Tongue (tissue), 1 donor: ENCODE measurements at regions not wholly inside any gene's neighbourhood (a gene's known extent, or its start where the extent isn't known, plus 50 kb on each side); places are given as distances from the start of the nearest gene placed in this dataset.
"Not testable (repeated sequence)": the region's sequence is repeated elsewhere in the genome, so short reads cannot be mapped to it uniquely, and the experiment has no call there.

Experiments used
- DNase-seq: peaks from one replicate; pipeline ENCODE4 v3.0.0-alpha.2; 2015

DNA sequence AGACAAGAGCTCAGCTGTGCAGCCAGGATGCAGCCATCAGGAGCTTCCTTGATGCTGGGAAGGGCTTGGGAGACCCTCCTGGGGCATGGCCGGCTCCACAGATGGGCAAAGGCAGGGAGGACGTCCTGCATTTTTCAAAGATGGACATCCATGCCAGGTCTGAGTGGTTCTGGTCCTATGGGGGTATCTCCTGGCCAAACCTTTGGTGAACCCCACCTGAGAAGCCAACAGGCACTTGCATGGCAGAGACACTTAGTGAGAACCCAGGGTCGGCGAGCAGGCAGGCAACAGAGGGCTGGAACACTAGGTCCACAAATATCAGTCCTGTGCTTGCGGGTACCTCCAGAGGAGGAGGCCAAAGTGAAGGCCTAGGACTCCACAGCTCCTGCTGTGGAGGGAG lies 70.0 kb downstream of the KCTD15 start:
- DNase-seq, result no peak

DNA sequence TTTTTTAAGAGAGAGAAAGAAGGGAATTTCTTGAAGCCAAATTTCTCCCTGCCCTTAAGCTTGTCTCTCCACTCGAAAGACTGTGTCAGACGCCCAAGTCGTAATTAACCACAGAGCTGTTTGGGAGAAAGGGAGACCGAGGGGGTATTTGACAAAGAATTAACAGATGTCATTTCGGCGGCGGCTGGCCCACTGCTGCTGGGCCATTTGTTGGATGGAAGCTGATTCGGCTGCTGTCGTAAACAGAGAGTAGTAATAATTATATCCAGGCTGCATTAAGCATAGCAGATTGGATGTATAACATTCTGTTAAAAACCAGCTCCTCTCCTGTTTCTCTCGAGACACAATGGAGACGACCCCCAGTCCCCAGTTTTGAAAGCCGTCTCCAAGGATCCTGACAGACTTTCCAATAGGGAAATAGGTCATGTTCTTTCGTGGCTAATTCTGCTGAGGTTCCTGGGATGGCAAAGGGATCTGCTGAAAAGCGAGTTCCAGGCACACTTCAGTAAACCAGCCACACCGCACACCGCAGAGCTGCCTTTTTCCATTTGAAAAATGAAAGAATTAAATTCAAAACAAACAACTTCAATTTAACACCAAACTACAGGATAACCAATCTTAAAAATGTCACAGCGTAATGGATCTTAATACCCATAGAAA lies 71.5 kb downstream of the KCTD15 start:
- DNase-seq, result peak; percentile 67

DNA sequence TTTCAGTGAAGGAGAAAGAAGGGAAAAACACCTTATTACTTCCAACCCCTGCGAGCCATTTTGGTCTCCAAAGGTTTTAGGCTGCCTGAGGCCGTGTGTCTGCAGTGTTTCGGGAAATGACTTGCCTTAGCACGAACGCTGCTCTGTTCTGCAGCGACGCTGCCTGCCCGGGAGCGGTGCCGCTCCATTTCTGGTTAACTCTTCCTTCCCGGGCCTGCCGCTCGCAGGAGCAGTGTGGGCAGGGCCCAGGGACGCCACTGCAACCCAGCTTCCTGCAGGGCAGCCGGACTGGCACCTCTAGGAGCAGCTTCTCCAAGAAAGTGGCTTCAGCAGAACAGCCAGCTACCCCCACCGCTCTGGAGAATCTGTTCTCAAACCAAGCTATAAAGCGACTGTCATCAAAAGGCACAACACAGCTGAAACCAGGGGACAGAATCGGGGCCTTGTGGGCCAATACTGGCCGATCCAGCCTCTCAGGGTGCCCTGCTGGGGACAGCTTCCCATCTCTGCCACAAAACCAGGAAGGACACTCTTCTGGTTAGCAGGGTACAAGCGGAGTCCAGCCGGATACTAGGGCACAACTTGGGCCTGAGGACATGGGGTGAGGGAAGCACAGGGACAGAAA lies 72.2 kb downstream of the KCTD15 start:
- DNase-seq, result peak; percentile 76

DNA sequence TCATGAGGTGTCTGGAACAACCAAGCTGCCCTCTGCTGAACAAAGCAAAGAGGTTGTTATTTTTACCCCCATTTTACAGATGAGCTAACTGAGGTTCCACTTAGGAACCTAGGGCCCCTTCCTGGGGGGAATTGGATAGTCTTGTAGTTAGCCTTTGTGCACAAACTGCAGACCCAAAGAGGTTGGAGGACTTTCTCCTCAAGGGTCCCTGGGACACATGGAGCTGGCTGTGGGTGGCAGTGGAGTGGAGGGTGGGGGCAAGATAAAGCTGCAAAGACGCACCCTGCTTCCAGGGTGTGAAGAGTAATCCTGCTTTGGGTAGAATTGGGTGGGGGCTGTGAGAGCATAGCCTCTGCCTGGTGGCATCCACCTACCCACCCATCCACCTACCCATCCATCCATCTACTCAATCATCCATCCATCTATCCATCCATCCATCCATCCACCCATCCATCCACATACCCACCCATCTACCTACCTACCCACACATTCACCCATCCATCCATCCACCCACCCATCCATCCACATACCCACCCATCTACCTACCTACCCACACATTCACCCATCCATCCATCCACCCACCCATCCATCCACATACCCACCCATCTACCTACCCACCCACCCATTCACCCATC lies 73.7 kb downstream of the KCTD15 start:
- not testable (repeated sequence) for DNase-seq

DNA sequence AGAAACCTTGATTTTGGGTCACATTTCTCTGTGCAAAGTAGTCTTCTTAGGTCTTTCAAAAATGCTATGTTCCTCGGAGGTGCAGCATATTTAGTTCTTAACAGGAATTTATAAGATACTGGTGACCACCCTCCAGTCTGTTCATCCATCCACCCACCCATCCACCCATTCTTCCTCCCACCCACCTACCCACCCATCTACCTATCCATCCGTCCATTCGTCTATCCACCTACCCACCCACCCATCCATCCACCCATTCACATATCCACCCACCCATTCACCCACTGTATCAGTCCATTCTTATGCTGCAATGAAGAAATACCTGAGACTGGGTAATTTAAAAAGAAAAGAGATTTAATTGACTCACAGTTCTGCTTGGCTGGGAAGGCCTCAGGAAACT lies 74.9 kb downstream of the KCTD15 start:
- DNase-seq, result no peak

DNA sequence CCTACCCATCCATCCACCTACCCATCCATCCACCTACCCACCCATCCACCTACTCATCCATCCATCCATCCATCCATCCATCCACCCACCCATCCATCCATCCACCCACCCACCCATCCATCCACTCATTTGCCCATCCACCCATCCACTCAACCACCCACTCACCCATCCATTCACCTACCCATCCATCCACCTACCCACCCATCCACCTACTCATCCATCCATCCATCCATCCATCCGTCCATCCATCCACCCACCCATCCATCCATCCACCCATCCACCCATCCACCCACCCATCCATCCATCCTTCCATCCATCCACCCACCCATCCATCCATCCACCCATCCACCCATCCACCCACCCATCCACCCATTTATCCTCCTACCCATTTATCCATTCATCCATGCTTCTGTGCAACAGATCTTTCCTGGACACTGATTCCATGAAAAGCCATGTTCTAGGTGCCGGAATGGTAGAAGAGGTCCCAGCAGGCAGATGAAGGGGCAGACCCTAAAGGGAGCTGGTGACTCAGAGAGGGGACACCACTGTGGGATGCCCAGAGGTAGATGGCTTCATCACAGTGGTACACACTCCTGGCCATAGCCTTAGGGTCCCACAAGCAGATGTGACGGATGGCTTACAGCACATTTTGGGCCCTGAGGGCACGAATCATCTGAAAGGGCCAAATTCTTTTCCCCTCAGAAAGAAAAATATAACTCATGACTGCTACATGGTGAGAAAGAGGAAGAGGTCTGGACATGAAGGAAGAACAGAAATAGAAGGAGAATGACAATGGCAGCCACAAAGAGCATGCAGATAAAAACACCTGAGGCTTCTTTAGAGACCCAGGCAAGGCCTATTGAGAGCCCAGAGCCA lies 76.0 kb downstream of the KCTD15 start:
- DNase-seq, result no peak

DNA sequence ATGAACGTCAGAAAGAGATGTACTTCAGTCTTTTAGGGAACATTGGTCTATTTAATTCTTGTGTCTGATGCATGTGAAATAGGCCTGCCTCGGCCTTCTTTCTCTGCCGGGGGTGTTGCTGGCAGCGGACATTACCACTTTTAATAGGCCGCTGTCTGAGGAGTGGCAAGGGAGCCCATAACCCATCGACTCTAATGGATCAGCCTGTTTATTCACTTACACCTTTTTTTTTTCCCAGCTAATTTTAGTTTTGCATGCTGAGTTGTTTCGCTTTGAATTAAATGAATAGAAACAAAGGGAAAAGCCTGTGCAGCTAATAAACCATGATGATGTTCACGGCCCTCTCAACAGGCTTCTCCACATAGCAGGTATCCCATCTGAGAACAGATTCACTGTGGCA lies 78.4 kb downstream of the KCTD15 start:
- no peak for DNase-seq

DNA sequence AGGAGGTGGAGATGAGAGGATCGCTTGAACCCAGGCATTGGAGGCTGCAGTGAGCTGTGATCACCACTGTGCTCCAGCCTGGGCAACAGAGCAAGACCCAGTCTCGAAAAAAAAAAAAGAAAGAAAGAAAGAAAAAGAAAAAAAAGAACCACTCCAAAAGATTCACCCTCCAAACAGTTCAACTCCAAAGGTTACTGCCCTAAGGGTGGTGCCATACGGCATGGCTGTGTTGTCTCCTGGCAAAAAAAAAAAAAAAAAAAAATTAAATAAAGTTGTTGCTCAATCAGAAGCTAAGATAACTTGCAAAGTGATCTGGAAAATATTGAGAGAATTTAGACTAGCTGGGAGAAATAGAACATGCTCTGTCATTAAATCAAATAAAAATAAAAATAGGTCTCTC lies 79.5 kb downstream of the KCTD15 start:
- no peak for DNase-seq

DNA sequence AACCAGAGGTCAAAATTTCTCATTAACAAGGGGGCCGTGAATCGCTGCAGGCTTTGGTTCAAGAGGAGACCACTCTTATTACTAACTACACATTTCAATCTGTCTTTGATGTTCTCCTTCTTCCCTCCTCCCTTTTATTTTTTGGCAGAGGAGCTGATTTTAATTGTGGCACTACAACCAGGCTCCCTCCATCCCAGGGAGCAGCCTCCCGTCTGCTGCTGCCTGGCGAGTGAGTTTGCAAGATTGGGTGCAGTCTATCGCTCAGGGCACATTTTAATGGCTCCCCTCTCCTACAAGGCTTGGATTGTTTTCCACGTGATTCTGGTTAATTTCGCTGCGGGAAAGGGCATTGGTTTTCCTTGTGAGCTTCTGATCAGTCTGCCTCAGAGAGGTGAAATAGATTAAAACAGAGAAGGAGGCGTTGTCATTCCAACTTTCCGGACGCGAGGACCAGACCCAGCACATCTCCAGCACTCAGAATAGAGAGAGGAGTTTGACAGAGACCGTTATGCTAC lies 81.4 kb downstream of the KCTD15 start:
- DNase-seq, result no peak

DNA sequence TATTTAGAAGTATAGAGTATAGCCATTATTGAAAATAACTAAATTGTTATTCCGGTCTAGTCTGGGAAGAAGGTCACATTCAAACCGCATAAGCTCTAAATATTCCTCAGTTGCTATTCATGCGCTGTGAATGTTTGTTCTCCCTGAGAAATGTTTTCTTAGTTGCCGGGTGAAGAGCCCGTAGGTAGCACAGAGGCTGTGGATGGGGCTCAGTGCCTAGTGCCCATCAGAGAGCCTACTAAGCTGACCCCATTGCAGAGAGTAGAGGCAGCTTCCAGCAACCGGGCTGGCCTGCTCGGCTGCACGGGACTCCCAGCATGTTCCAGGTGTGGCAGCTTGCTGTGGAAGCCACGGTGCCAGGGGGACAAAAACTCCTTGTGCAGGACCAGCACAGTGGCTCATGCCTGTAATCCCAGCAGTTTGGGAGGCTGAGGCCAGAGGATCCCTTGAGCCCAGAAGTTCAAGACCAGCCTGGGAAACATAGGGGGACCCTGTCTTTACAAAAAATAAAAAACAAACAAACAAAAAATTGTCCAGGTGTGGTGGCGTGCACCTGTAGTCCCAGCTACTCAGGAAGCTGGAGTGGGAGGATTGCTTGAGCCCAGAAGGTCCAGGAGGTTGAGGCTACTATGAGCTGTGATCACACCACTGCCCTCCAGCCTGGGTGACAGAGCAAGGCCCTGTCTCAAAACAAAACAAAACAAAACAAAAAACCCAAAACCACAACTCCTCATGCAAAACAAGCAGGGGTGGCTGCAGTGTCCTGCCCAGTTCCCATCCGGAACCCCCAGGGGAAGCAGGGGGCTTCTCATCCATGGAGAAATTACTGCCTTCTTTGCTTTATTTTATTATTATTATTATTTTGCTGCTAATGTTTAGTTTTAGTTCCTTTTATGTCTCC lies 82.5 kb downstream of the KCTD15 start:
- no peak for DNase-seq

DNA sequence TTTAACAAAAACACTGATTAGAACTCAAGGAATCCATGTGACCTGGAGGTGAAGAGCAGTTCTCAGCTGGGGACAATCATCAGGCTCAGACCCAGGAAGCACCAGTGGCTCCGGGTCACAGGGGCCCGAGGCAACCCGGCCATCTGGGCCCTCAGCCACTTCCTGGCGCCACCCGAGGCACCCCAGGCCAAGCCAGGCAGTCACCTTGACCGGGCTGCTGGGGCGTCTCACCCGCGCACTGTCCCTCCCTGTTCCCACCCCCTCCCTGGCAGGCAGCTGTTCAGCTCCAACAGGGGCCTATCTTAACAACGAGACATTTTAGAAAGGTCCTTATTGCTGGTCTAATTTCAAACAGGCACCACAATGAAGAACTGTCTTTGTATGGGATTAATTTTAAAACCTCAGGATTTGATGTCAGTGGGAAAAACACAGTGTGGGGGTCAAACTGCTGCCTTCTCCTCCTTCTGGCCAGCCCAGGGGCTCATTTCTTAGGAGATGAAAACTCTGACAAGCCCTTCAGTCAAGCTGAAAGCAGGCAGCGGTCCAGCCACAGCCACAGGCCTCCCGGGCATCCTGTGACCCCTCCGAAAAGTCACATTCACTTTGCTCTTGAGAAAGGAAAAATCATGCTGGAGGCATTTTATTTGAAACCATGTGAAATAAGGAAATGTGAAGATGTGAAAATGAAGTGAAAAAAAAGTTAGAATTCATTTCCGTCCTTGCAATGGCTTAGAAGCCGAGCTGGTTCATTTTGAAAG lies 83.3 kb downstream of the KCTD15 start:
- peak; percentile 26 for DNase-seq

DNA sequence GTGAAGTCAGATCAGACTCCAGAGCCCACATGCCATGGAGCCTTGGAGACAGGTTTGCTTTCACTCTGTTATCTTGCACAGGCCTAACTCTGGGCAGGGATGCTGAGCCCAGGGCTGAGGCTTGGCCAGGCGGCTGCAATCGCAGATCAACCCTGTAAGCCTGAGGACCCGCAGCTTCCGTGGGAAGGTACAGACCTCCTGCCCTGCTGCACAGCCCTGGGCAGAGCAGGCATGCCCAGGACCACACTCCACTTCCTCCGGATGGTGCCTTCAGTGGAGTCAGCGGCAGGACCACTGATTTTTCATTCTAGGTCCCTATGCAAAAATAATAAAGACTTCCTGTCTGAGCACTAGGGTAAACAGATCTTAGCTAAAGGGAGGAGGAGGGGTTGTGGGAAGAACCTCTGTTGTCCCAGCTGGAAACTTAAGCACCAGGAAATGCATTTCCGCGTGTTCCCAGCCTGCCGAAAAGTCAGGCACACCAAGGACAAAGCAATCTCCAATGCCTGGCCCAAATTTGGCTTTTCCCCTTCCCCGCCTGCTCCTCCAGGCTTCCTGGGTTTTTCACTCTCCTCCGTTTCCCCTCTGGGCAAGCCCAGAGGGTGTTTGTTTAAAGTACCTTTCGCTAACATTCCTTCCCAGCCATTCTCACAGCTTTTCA lies 87.3 kb downstream of the KCTD15 start:
- peak; percentile 53 for DNase-seq

DNA sequence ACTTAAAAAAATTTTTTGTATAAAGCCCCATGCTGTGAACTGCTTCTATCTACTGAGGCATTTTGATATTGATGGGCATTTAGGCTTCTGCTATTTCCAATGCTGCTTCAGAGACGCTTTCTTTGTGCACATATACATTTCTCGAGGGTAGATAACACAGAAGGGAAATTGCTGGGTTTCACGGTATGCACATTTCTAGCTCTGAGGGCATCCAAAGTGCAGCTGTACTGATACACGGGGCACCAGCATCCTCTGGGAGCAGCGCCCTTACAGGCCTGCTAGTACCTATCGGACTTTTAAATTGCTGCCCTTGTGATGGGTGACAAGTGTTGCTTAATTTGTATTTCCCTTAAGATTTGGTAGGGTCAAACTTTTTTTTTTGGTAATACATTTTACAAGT lies 88.6 kb downstream of the KCTD15 start:
- no peak for DNase-seq

DNA sequence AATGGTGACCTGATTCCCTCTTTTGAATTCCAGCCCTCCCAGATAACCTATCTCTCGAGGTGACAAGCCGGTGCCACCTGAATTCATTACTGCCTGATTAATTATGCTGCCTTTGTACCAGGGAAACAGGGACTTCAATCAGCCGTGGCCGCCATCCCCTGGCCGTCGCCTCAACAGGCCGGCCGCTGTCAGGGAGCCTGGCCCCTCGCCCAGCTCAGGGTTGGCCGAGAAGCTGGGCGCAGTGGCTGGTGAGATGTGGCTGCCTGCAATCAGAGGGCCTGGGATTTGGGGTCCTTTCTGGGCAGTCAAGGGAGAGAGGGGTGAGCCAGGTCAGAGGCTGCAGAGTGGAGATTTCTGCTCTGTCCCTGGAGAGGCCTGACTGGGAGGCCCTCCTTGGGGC lies 91.2 kb downstream of the KCTD15 start:
- no peak for DNase-seq

DNA sequence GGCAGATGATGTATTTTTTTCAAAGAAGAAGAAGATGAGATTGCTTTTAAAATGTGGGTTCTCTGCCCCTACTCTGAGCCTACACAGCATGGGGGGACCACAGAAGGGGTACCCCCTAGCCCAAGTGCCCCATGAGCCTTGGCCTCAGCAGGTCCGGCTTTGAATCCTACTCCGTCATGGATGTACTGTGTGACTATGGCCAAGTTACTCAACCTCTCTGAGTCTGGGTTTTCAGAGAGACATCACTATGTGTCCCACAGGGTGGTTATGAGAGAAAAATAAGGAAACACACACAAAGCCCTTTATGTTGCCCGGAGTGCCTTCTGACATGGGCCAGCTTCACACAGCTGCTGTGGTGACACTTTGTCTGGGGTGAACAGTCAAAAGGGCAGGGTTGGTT lies 92.0 kb downstream of the KCTD15 start:
- DNase-seq, result no peak

DNA sequence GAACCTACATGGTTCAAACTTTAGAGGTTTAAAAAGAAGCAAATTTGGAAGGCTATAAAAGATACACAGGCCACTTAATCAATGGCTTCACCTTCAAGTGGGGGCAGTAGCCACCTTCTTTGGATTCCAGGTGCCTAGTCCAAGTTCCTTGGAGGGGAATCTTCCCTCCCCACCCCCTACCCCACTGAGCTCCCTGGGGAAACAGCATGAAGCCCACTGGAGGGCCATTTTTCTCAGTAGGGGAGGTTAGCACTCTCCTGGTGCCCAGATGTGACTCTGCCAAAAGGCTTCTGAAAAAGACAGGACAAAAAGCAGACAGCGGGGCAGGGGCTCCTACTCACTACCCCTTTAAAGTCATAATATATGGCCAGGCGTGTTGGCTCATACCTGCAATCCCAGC lies 93.9 kb downstream of the KCTD15 start:
- no peak for DNase-seq

DNA sequence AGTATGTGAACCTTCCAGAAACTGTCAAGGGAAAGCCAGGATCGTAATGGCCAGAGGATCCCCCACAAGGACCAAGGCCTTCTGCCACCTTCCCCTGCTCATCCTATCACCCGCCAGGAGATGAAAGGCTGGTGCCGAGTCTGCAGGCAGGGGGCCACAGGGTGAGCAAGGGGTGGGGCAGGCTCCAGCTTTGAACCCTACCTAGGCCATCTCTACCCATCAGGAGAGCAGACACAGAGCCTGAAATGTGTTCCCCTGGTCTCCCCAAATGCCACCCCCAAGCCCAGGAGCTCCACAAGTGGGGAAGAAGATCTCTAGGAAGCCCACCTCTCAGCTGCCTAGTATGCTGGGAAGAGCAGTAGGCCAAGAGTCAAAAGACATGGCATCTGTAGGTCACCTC lies 95.1 kb downstream of the KCTD15 start:
- DNase-seq, result no peak

DNA sequence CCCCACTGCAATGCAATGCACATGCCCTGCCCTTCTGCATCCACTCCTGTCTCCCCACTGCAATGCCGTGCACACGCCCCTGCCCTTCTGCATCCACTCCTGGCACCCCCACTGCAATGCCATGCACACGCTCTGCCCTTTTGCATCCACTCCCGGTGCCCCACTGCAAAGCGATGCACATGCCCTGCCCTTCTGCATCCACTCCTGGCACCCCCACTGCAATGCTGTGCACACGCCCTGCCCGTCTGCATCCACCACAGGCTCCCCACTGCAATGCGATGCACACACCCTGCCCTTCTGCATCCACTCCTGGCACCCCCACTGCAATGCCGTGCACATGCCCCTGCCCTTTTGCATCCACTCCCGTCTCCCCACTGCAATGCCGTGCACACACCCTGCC lies 98.1 kb downstream of the KCTD15 start:
- DNase-seq, result no peak

DNA sequence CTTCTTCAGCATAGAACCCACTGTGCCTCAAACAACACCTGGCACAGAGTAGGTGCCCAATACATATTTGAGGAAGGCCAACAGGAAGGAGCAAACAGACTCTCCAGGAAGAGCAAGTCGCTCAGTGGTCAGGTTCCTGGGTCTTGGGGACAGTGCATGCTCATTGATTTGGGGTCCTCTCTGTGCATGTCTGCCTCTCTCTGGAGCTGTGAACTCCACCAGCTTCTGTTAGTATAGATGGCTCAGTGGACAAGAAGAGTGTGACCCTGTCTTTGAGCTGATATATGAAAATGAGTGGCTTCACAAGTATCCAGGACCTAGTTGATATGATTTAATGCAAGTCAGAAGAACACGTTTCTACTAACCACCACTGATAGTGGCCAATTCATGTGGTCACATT lies 98.7 kb downstream of the KCTD15 start:
- no peak for DNase-seq

DNA sequence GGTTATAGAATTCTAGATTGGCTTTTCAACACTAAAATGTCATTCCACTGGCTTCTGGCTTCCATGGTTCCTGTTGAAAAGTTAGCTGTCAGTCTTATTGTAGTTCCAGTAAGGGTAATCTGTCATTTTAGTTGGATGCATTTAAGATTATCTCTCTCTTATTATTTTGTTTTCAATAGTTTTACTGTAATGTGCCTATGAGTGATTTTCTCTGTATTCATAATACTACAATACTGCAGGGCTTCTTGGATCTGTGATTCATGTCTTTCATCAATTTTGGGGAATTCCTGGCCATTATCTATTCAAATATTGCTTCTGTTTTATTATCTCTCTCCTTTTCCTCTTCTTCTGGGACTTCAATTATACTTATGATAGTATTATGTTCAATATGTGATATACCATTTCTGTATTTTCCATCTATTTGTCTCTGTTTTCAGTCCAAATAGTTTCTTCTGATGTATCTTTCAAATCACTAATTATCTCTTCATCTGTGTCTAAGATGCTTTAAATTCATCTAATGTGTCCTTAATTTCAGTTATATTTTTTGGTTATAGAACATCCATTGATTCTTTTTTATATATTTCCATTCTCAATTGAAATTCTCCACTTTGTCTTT lies 101.5 kb downstream of the KCTD15 start:
- DNase-seq, result no peak
